GM12878 (cell line): ENCODE measurements at regions not wholly inside any gene's neighbourhood (a gene's known extent, or its start where the extent isn't known, plus 50 kb on each side); places are given as distances from the start of the nearest gene placed in this dataset.

ENCODE experiments used
- ATF3 ChIP-seq: IDR thresholded peaks from 2 replicates; pipeline ENCODE4 v1.6.1; 2011; ENCODE audit warnings: low read depth, mild to moderate bottlenecking, low read length, moderate library complexity, borderline replicate concordance; ENCODE audit errors: extremely low read depth
- BRCA1 ChIP-seq: IDR thresholded peaks from 2 replicates; pipeline ENCODE4 v1.6.1; 2011; ENCODE audit warnings: low read depth, low read length, improper control_type of control experiment
- GABPA ChIP-seq: IDR thresholded peaks from 2 replicates; pipeline ENCODE4 v1.6.1; 2014; ENCODE audit warnings: antibody characterized with exemption, low read depth, mild to moderate bottlenecking, inconsistent platforms
- IKZF2 ChIP-seq, 2 experiments: fragments of 450-650 bp; IDR thresholded peaks; 2 replicates each; pipeline ENCODE4 v1.6.1; 2017; ENCODE audit warnings: mild to moderate bottlenecking in 2 of 2, moderate library complexity in 2 of 2
- IRF3 ChIP-seq: fragments of 450-650 bp; IDR thresholded peaks from 2 replicates; pipeline ENCODE4 v1.6.1; 2014; ENCODE audit warnings: mild to moderate bottlenecking
- IRF5 ChIP-seq: fragments of 450-650 bp; IDR thresholded peaks from 2 replicates; pipeline ENCODE4 v1.6.1; 2017; ENCODE audit warnings: borderline replicate concordance
- KLF5 ChIP-seq: fragments of 450-650 bp; IDR thresholded peaks from 2 replicates; pipeline ENCODE4 v1.6.1; 2014; ENCODE audit warnings: mild to moderate bottlenecking; ENCODE audit not compliant: partially characterized antibody
- MLLT1 ChIP-seq: fragments of 450-650 bp; IDR thresholded peaks from 2 replicates; pipeline ENCODE4 v1.6.1; 2016; ENCODE audit warnings: mild to moderate bottlenecking
- MXI1 ChIP-seq: fragments of 150-350 bp; IDR thresholded peaks from 2 replicates; pipeline ENCODE4 v1.6.1; 2011; ENCODE audit warnings: low read depth, mild to moderate bottlenecking, inconsistent platforms, low read length, improper control_type of control experiment
- NR2C1 ChIP-seq: fragments of 450-650 bp; IDR thresholded peaks from 2 replicates; pipeline ENCODE4 v1.6.1; 2017; ENCODE audit warnings: antibody characterized with exemption, mild to moderate bottlenecking, moderate library complexity
- PAX5 ChIP-seq: IDR thresholded peaks from 2 replicates; pipeline ENCODE4 v1.6.1; 2011; ENCODE audit warnings: low read depth, low read length, borderline replicate concordance
- POU2F2 ChIP-seq: IDR thresholded peaks from 3 replicates; pipeline ENCODE4 v1.6.1; 2011; ENCODE audit warnings: low read depth, mild to moderate bottlenecking, low read length, borderline replicate concordance
- ZNF687 ChIP-seq: fragments of 450-650 bp; IDR thresholded peaks from 2 replicates; pipeline ENCODE4 v1.6.1; 2017; ENCODE audit warnings: mild to moderate bottlenecking, moderate library complexity
- ZZZ3 ChIP-seq: IDR thresholded peaks from 2 replicates; pipeline ENCODE4 v1.6.1; 2011; ENCODE audit warnings: low read depth; ENCODE audit not compliant: control insufficient read depth, insufficient read length

- TF ChIP-seq ZNF687 = peak; percentile 26; the same call in 1 of the 2 replicates
- no peak for TF ChIP-seq GABPA
- no peak for TF ChIP-seq NR2C1
- no peak for TF ChIP-seq IRF5
- TF ChIP-seq ATF3 = no peak
- TF ChIP-seq IRF3 = no peak
- TF ChIP-seq POU2F2 = no peak
- TF ChIP-seq MXI1 = no peak
- peak; percentile 44 to 50; a peak in 2 of 4 replicates for TF ChIP-seq IKZF2 (IDR thresholded peaks at IDR 0.05)
- no peak for TF ChIP-seq PAX5
- no peak for TF ChIP-seq ZZZ3
- no peak for TF ChIP-seq BRCA1
- peak; percentile 60; the same call in 1 of the 2 replicates for TF ChIP-seq MLLT1
- no peak for TF ChIP-seq KLF5
Observed at GRCh38 chr4:128658214-128658631, 151.3 kb upstream of the JADE1 start (continued).
